ENCODE measurements at regions not wholly inside any gene's neighbourhood (a gene's known extent, or its start where the extent isn't known, plus 50 kb on each side); places are given as distances from the start of the nearest gene placed in this dataset.
A peak's percentile ranks its signal among the peaks of the same experiment; 100 is the strongest.

- in situ Hi-C loops (cut with HindIII; ENCODE audit: low pct_unique_long_range_greater_than_20kb, low sequenced_read_pairs) = no loop called here
- DNase-seq (ENCODE audit: low read depth in 1 of 2, low spot score in 1 of 2) = no peak
- no peak for TF ChIP-seq JUND (IDR thresholded peaks at IDR 0.05; ENCODE audit: low read depth)
Observed at GRCh38 chr5:89932771-89933181, 476.8 kb downstream of the CETN3 start.

GRCh38 chr5:89930591-89931392, 478.8 kb downstream of the CETN3 start:
- in situ Hi-C loops (cut with HindIII; ENCODE audit: low pct_unique_long_range_greater_than_20kb, low sequenced_read_pairs) = no loop called here
- DNase-seq (ENCODE audit: low read depth in 1 of 2, low spot score in 1 of 2) = no peak
- TF ChIP-seq JUND (IDR thresholded peaks at IDR 0.05; ENCODE audit: low read depth) = no peak

- in situ Hi-C loops (cut with HindIII; ENCODE audit: low pct_unique_long_range_greater_than_20kb, low sequenced_read_pairs) = no loop called here
- no peak for DNase-seq (ENCODE audit: low read depth in 1 of 2, low spot score in 1 of 2)
- no peak for TF ChIP-seq JUND (IDR thresholded peaks at IDR 0.05; ENCODE audit: low read depth)
Observed at GRCh38 chr5:89929834-89930233, 479.7 kb downstream of the CETN3 start.

GRCh38 chr5:89929173-89929572, 480.4 kb downstream of the CETN3 start:
- peak in 1 of 2 experiments; percentile 43 for DNase-seq (ENCODE audit: low read depth in 1 of 2, low spot score in 1 of 2)
- TF ChIP-seq JUND (IDR thresholded peaks at IDR 0.05; ENCODE audit: low read depth) = no peak
- in situ Hi-C loops (cut with HindIII; ENCODE audit: low pct_unique_long_range_greater_than_20kb, low sequenced_read_pairs) = no loop called here

GRCh38 chr5:89922161-89922560, 487.4 kb downstream of the CETN3 start:
- TF ChIP-seq JUND (IDR thresholded peaks at IDR 0.05; ENCODE audit: low read depth) = no peak
- in situ Hi-C loops (cut with HindIII; ENCODE audit: low pct_unique_long_range_greater_than_20kb, low sequenced_read_pairs) = no loop called here
- no peak for DNase-seq (ENCODE audit: low read depth in 1 of 2, low spot score in 1 of 2)

GRCh38 chr5:89917112-89917511, 492.4 kb downstream of the CETN3 start:
- in situ Hi-C loops (cut with HindIII; ENCODE audit: low pct_unique_long_range_greater_than_20kb, low sequenced_read_pairs) = no loop called here
- DNase-seq (ENCODE audit: low read depth in 1 of 2, low spot score in 1 of 2) = no peak
- TF ChIP-seq JUND (IDR thresholded peaks at IDR 0.05; ENCODE audit: low read depth) = no peak

GRCh38 chr5:89916131-89916530, 493.4 kb downstream of the CETN3 start:
- in situ Hi-C loops (cut with HindIII; ENCODE audit: low pct_unique_long_range_greater_than_20kb, low sequenced_read_pairs) = no loop called here
- TF ChIP-seq JUND (IDR thresholded peaks at IDR 0.05; ENCODE audit: low read depth) = no peak

GRCh38 chr5:89908876-89909275, 500.7 kb downstream of the CETN3 start:
- TF ChIP-seq JUND (IDR thresholded peaks at IDR 0.05; ENCODE audit: low read depth) = no peak
- DNase-seq (ENCODE audit: low read depth in 1 of 2, low spot score in 1 of 2) = no peak
- in situ Hi-C loops (cut with HindIII; ENCODE audit: low pct_unique_long_range_greater_than_20kb, low sequenced_read_pairs) = no loop called here

More at GRCh38 chr5:89916131-89916530, 493.4 kb downstream of the CETN3 start:
- no peak for DNase-seq (ENCODE audit: low read depth in 1 of 2, low spot score in 1 of 2)

GRCh38 chr5:89904442-89904841, 505.1 kb downstream of the CETN3 start:
- TF ChIP-seq JUND (IDR thresholded peaks at IDR 0.05; ENCODE audit: low read depth) = no peak
- in situ Hi-C loops (cut with HindIII; ENCODE audit: low pct_unique_long_range_greater_than_20kb, low sequenced_read_pairs) = no loop called here
- no peak for DNase-seq (ENCODE audit: low read depth in 1 of 2, low spot score in 1 of 2)

- in situ Hi-C loops (cut with HindIII; ENCODE audit: low pct_unique_long_range_greater_than_20kb, low sequenced_read_pairs) = no loop called here
- no peak for TF ChIP-seq JUND (IDR thresholded peaks at IDR 0.05; ENCODE audit: low read depth)
- DNase-seq (ENCODE audit: low read depth in 1 of 2, low spot score in 1 of 2) = no peak
Observed at GRCh38 chr5:89901983-89902382, 507.6 kb downstream of the CETN3 start.

- no peak for TF ChIP-seq JUND (IDR thresholded peaks at IDR 0.05; ENCODE audit: low read depth)
- in situ Hi-C loops (cut with HindIII; ENCODE audit: low pct_unique_long_range_greater_than_20kb, low sequenced_read_pairs) = no loop called here
- DNase-seq (ENCODE audit: low read depth in 1 of 2, low spot score in 1 of 2) = no peak
Observed at GRCh38 chr5:89901346-89901745, 508.2 kb downstream of the CETN3 start.

- no peak for DNase-seq (ENCODE audit: low read depth in 1 of 2, low spot score in 1 of 2)
- TF ChIP-seq JUND (IDR thresholded peaks at IDR 0.05; ENCODE audit: low read depth) = no peak
- in situ Hi-C loops (cut with HindIII; ENCODE audit: low pct_unique_long_range_greater_than_20kb, low sequenced_read_pairs) = no loop called here
Observed at GRCh38 chr5:89900346-89900745, 509.2 kb downstream of the CETN3 start.

GRCh38 chr5:89899559-89899958, 510.0 kb downstream of the CETN3 start:
- no peak for TF ChIP-seq JUND (IDR thresholded peaks at IDR 0.05; ENCODE audit: low read depth)
- DNase-seq (ENCODE audit: low read depth in 1 of 2, low spot score in 1 of 2) = no peak
- in situ Hi-C loops (cut with HindIII; ENCODE audit: low pct_unique_long_range_greater_than_20kb, low sequenced_read_pairs) = no loop called here

GRCh38 chr5:89893546-89893945, 516.0 kb downstream of the CETN3 start:
- no peak for TF ChIP-seq JUND (IDR thresholded peaks at IDR 0.05; ENCODE audit: low read depth)
- in situ Hi-C loops (cut with HindIII; ENCODE audit: low pct_unique_long_range_greater_than_20kb, low sequenced_read_pairs) = no loop called here
- DNase-seq (ENCODE audit: low read depth in 1 of 2, low spot score in 1 of 2) = no peak

All from T47D (cell line).